ENCODE measurements at regions not wholly inside any gene's neighbourhood (a gene's known extent, or its start where the extent isn't known, plus 50 kb on each side); places are given as distances from the start of the nearest gene placed in this dataset.

GRCh38 chr2:51454177-51454576, 422.2 kb upstream of the NRXN1 start:
- TF ChIP-seq CTCF (IDR thresholded peaks at IDR 0.05; ENCODE audit: low read depth, low read length) = no peak

GRCh38 chr2:51448911-51449310, 417.0 kb upstream of the NRXN1 start:
- no peak overlapping the region for H3K4me3 ChIP-seq (ENCODE audit: low read depth, low read length)
- no peak for TF ChIP-seq CTCF (IDR thresholded peaks at IDR 0.05; ENCODE audit: low read depth, low read length)

More at GRCh38 chr2:51454177-51454576, 422.2 kb upstream of the NRXN1 start:
- H3K4me3 ChIP-seq (ENCODE audit: low read depth, low read length) = no peak overlapping the region

GRCh38 chr2:51441786-51442185, 409.9 kb upstream of the NRXN1 start:
- H3K4me3 ChIP-seq (ENCODE audit: low read depth, low read length) = no peak overlapping the region
- no peak for TF ChIP-seq CTCF (IDR thresholded peaks at IDR 0.05; ENCODE audit: low read depth, low read length)

GRCh38 chr2:51424418-51424817, 392.5 kb upstream of the NRXN1 start:
- no peak overlapping the region for H3K4me3 ChIP-seq (ENCODE audit: low read depth, low read length)
- no peak for TF ChIP-seq CTCF (IDR thresholded peaks at IDR 0.05; ENCODE audit: low read depth, low read length)

GRCh38 chr2:51420511-51420910, 388.6 kb upstream of the NRXN1 start:
- no peak for TF ChIP-seq CTCF (IDR thresholded peaks at IDR 0.05; ENCODE audit: low read depth, low read length)
- no peak overlapping the region for H3K4me3 ChIP-seq (ENCODE audit: low read depth, low read length)

GRCh38 chr2:51413726-51414125, 381.8 kb upstream of the NRXN1 start:
- no peak for TF ChIP-seq CTCF (IDR thresholded peaks at IDR 0.05; ENCODE audit: low read depth, low read length)
- H3K4me3 ChIP-seq (ENCODE audit: low read depth, low read length) = no peak overlapping the region

- H3K4me3 ChIP-seq (ENCODE audit: low read depth, low read length) = no peak overlapping the region
- TF ChIP-seq CTCF (IDR thresholded peaks at IDR 0.05; ENCODE audit: low read depth, low read length) = no peak
These were observed 378.4 kb upstream of the NRXN1 start for GRCh38 chr2:51410331-51410730.
